Spleen (tissue), 11 donors: ENCODE measurements at regions not wholly inside any gene's neighbourhood (a gene's known extent, or its start where the extent isn't known, plus 50 kb on each side); places are given as distances from the start of the nearest gene placed in this dataset.

Experiments used
- DNase-seq: peaks from one replicate; pipeline ENCODE4 v3.0.0-alpha.2; 2020
- H3K27ac ChIP-seq, 8 donors: fragments of 200-600 bp; sonication (generic) in 7 of 8; 1 replicate in 4 of 8; 2 replicates in 4 of 8; pipeline versions ENCODE4 v1.5.0 to v1.8.0; 2016 to 2021; ENCODE audit warnings: inconsistent platforms in 4 of 8, mild to moderate bottlenecking in 4 of 8, moderate library complexity in 1 of 8
- H3K27me3 ChIP-seq, 7 donors: fragments of 200-600 bp; sonication (generic) in 6 of 7; replicated peaks in 1 of 7; 1 replicate in 4 of 7; 2 replicates in 3 of 7; pipeline versions ENCODE4 v1.5.0 to v1.8.0; 2016 to 2021; ENCODE audit warnings: inconsistent platforms in 3 of 7, mild to moderate bottlenecking in 1 of 7
- H3K36me3 ChIP-seq, 6 donors: fragments of 200-600 bp; sonication (generic) in 5 of 6; 1 replicate in 4 of 6; 2 replicates in 2 of 6; pipeline versions ENCODE4 v1.5.0 to v1.8.0; 2016 to 2021; ENCODE audit warnings: inconsistent platforms in 2 of 6
- H3K4me1 ChIP-seq, 6 donors: fragments of 200-600 bp; sonication (generic) in 5 of 6; 1 replicate in 3 of 6; 2 replicates in 3 of 6; pipeline versions ENCODE4 v1.5.0 to v1.8.0; 2016 to 2021; ENCODE audit warnings: inconsistent platforms in 3 of 6
- H3K4me3 ChIP-seq, 8 donors: fragments of 200-600 bp; sonication (generic) in 7 of 8; 1 replicate in 4 of 8; 2 replicates in 4 of 8; pipeline versions ENCODE4 v1.5.0 to v1.8.0; 2016 to 2021; ENCODE audit warnings: inconsistent platforms in 4 of 8, mild to moderate bottlenecking in 4 of 8, moderate library complexity in 2 of 8
- H3K9me3 ChIP-seq, 8 donors: fragments of 200-600 bp; sonication (generic) in 7 of 8; 1 replicate in 4 of 8; 2 replicates in 4 of 8; pipeline versions ENCODE4 v1.5.0 to v1.8.0; 2016 to 2021; ENCODE audit warnings: inconsistent platforms in 4 of 8
- POLR2A ChIP-seq, 3 donors: fragments of 450-650 bp; IDR thresholded peaks; one replicate each; pipeline ENCODE4 v1.5.1; 2017; ENCODE audit warnings: antibody characterized with exemption in 3 of 3, mild to moderate bottlenecking in 1 of 3
- POLR2AphosphoS5 ChIP-seq, 3 donors: sonication (generic); formaldehyde crosslinking; IDR thresholded peaks; one replicate each; pipeline ENCODE4 v1.5.1; 2017; ENCODE audit warnings: antibody characterized with exemption in 3 of 3
- WGBS, 5 donors: extraction: QIAGEN DNeasy Blood & Tissue Kit in 3 of 5; methylation state at CpG; one replicate each; pipeline versions ENCODE4 v1.1.5 to v1.1.7; 2013 to 2018; 5-methylcytosine and 5-hydroxymethylcytosine counted together
- intact Hi-C: fragments of 100-400 bp; cut with DNase I; formaldehyde crosslinking; loops from one replicate; pipeline ENCODE4 v1.15.0; 2023; ENCODE audit warnings: low total_unique reads
- TF ChIP-seq, protein P1 (sequence below), 11 experiments: fragments of 200-600 bp in 7 of 11; fragments of 450-650 bp in 4 of 11; sonication (generic) in 4 of 11; IDR thresholded peaks in 8 of 11; conservative IDR thresholded peaks in 3 of 11; 1 replicate in 7 of 11; 2 replicates in 4 of 11; pipeline versions ENCODE4 v1.4.0 to v1.8.0; 2016 to 2021; ENCODE audit warnings: antibody characterized with exemption in 11 of 11, inconsistent platforms in 4 of 11, mild to moderate bottlenecking in 1 of 11
- donor health status: healthy with polysubstance abuse.
- donor health status: DM: no; HTN: no; CAD: no; lungs with moderate emphysema.
- donor health status: DM: no; HTN: no; CAD: no.
- donor health status: Bipolar disorder and iron deficiency.
- donor health status: healthy.
- donor health status: DM: no; HTN: no; CAD: no.
- donor health status: DM: yes; HTN: yes; CAD: no.

- Histone ChIP-seq H3K36me3 (no peaks in the 10 kb centered on the region), H3K27me3 (no peaks in the 10 kb centered on the region), H3K9me3 (peaks cover 0 to 19% (median 0%) of the 10 kb centered on the region in 8 donors), H3K4me3 (no peak overlapping the region), H3K27ac (no peak overlapping the region), H3K4me1 (no peaks in the 10 kb centered on the region)
- TF ChIP-seq POLR2AphosphoS5 (IDR thresholded peaks at IDR 0.05) (no peak), POLR2A (IDR thresholded peaks at IDR 0.05) (no peak)
- TF ChIP-seq, protein P1, sequence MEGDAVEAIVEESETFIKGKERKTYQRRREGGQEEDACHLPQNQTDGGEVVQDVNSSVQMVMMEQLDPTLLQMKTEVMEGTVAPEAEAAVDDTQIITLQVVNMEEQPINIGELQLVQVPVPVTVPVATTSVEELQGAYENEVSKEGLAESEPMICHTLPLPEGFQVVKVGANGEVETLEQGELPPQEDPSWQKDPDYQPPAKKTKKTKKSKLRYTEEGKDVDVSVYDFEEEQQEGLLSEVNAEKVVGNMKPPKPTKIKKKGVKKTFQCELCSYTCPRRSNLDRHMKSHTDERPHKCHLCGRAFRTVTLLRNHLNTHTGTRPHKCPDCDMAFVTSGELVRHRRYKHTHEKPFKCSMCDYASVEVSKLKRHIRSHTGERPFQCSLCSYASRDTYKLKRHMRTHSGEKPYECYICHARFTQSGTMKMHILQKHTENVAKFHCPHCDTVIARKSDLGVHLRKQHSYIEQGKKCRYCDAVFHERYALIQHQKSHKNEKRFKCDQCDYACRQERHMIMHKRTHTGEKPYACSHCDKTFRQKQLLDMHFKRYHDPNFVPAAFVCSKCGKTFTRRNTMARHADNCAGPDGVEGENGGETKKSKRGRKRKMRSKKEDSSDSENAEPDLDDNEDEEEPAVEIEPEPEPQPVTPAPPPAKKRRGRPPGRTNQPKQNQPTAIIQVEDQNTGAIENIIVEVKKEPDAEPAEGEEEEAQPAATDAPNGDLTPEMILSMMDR (IDR thresholded peaks at IDR 0.05 in 8 of 11, conservative IDR thresholded peaks at IDR 0.05 in 3 of 11): no peak
- WGBS, 5 donors: 89 to 92% (median 91%) methylated on average over 9 to 19 of the region's 19 CpGs
- intact Hi-C loops: no loop called here
- DNase-seq: no peak
Observed at GRCh38 chr6:129957941-129958898, 60.2 kb upstream of the L3MBTL3 start.

DNA sequence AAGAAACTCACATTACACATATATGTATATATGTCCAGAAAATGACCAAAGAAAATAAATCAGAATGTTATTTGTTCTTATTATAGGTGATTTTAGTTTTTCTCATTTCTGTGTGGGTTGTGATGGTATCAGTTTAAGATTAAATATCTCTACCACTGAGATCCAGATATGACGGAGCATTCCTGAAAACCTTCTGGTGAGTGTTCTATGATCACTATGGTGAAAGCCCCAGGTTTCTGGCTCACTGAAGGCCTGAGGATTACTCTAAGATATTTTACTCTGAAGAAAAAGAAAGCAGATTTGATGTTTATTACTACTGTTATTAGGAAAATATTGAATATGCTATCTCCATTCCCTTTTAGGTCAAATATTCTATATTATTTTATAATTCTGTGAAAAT, 62.8 kb upstream of the L3MBTL3 start:
- intact Hi-C loops: no loop called here
- Histone ChIP-seq H3K9me3 (peaks cover 0 to 19% (median 0%) of the 10 kb centered on the region in 8 donors), H3K27me3 (no peaks in the 10 kb centered on the region), H3K4me1 (no peaks in the 10 kb centered on the region), H3K4me3 (no peak overlapping the region), H3K36me3 (no peaks in the 10 kb centered on the region), H3K27ac (no peak overlapping the region)
- DNase-seq: no peak
- no peak for TF ChIP-seq POLR2A (IDR thresholded peaks at IDR 0.05)
- TF ChIP-seq, protein P1 (IDR thresholded peaks at IDR 0.05 in 8 of 11, conservative IDR thresholded peaks at IDR 0.05 in 3 of 11): no peak
- no peak for TF ChIP-seq POLR2AphosphoS5 (IDR thresholded peaks at IDR 0.05)
- 94 to 100% (median 98%) methylated on average over 1 of the region's 1 CpG for WGBS, 5 donors

DNA sequence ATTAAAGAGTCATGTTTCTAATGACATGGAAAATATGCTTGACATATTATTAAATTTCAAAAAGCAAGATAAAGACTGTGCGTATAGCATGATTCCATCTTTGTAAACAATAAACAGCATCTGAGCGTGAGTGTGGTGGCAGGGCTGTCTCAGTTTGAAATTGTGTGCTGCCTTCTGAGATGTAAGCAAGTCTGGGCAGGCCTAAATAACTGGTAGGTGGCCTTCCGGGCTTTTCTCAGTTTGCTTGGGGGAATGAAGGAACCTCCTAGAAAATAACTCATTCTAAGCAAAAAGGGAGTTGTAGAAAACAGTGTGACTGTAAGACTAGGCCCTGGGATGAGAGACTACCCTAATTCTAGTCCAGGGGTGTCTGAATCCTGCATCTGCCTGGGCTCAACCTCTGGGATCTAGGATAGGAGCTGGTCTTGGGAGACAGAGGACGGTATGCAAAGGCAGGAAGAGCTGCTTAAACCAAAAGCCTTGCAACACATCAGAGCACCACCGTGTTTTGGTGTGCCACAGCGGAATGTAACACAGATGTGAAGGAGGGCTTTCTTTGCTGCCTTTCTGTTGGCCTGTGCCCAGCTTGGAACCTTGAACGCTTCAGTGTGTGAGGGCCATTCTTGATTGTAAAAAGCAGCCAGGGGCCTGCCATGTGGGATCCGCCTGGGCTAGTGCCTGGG, 63.5 kb upstream of the L3MBTL3 start:
- no peaks in the 10 kb centered on the region for H3K27me3 ChIP-seq
- WGBS, 5 donors: 83 to 92% (median 86%) methylated on average over 8 of the region's 8 CpGs

More for the DNA sequence above, 63.5 kb upstream of the L3MBTL3 start:
- no peak overlapping the region for H3K4me3 ChIP-seq
- intact Hi-C loops: no loop called here
- no peaks in the 10 kb centered on the region for H3K36me3 ChIP-seq
- H3K4me1 ChIP-seq: no peaks in the 10 kb centered on the region
- H3K27ac ChIP-seq: no peak overlapping the region
- DNase-seq: no peak
- no peak for TF ChIP-seq POLR2AphosphoS5 (IDR thresholded peaks at IDR 0.05)
- TF ChIP-seq, protein P1 (IDR thresholded peaks at IDR 0.05 in 8 of 11, conservative IDR thresholded peaks at IDR 0.05 in 3 of 11): no peak
- no peak for TF ChIP-seq POLR2A (IDR thresholded peaks at IDR 0.05)
- peaks cover 0 to 19% (median 0%) of the 10 kb centered on the region in 8 donors for H3K9me3 ChIP-seq
